SHP77 (cell line): ENCODE measurements at regions not wholly inside any gene's neighbourhood (a gene's known extent, or its start where the extent isn't known, plus 50 kb on each side); places are given as distances from the start of the nearest gene placed in this dataset.

Experiments used
- DNase-seq, 2 experiments: peaks; one replicate each; lab custom pipeline; 2025; lab: John Stamatoyannopoulos, UW

GRCh38 chr11:69970785-69971535, 107.2 kb upstream of the ANO1 start:
- no peak for DNase-seq

- DNase-seq = no peak
Observed at GRCh38 chr11:69971741-69972140, 106.4 kb upstream of the ANO1 start.

DNA sequence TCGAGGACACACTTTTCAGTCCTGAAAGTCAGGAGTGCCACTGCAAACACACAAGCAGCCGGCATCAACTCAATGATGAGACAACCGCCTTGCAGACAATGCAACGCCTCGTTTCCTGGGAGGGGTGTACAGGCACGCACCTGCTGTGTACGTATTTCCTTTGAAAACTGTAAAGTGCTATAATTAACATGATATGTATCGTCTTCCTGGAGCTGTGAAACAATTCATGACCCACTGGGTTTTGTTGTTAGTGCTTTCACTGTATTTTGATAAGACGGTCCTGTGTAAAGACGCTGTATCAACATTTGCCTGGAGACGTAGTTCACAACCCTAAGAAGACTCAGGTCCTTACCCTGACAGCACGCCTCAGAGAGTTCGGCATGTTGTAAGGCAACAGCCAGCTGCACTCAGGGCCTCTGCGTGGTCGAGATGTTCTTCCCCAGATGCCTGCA, 105.7 kb upstream of the ANO1 start:
- DNase-seq = no peak

DNA sequence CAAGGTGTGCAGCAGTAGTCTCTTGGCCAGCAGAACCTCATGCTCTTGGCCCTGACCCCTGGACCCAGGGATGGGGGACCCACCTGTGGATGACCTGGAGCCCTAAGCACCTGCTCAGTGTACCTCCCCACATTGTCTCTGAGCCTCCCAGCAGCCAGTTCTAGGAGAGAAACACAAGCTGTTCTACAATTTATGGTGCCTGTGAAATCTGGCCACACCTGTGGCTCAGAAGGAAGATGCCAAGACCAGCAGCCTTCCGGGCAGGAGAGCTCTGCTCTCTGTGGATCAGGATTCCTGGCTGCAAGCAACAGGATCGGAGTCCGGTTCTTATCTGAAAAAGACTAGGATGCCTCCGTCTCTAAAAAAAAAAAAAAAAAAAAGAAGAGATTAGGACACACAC, 103.6 kb upstream of the ANO1 start:
- no peak for DNase-seq

- DNase-seq = no peak
Observed at GRCh38 chr11:69975822-69976221, 102.3 kb upstream of the ANO1 start.

GRCh38 chr11:69976794-69977193, 101.3 kb upstream of the ANO1 start:
- no peak for DNase-seq

- DNase-seq = no peak
Observed at GRCh38 chr11:69977951-69978350, 100.2 kb upstream of the ANO1 start.

DNA sequence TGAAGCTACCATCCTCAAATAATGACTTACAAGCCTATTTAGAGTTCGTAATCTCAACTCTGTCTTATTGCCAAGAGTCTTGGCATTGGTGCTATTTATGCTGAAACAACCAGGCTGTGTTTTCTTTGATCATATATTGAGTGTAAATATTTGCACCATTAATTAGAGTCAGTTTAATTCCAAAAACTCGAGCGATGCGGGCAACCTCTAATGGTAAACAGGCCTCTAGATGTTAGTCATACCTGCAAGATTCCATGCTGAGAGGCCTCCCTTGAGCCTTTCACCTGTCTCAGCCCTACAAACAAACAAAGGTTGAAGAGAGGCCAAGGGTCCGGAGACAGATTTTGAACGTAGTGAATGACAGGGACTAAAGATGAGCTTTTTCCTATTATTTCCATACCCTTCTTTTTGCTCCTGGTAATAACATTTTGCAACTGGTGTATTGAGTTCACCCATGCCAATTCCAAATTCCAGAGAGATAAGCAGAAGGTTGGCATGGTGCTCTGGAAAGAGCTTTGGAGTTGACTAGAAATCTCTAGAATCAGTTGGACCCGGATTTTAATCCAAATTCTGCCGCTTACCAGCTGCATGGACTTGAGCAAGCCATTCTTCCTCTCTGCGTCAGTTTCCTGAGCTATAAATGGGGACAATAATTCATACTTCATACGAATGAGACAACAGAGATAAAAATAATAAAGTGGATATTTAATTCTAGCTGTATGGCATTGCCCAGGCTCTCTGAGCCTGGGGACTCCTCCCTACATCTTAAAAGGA, 99.1 kb upstream of the ANO1 start:
- DNase-seq = no peak

DNA sequence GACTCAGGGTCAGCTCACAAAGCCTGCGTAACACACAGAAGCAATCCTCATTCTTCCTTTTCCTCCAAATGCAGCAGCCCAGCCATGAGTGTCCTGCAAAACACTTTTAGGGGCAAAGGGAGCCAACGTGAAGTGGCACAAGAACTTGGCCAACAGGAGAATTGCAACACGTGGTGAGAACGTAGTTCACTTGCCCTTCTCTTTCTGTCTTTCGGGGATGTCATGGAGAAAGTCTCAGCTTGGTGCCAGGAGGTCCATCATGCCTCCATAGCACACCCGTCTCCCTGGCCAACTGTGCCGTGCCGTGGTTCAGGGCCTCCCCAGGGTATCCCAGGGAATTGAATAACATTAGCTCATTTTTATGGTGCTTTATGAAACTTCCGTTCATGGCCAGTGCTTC, 98.5 kb upstream of the ANO1 start:
- DNase-seq = no peak

DNA sequence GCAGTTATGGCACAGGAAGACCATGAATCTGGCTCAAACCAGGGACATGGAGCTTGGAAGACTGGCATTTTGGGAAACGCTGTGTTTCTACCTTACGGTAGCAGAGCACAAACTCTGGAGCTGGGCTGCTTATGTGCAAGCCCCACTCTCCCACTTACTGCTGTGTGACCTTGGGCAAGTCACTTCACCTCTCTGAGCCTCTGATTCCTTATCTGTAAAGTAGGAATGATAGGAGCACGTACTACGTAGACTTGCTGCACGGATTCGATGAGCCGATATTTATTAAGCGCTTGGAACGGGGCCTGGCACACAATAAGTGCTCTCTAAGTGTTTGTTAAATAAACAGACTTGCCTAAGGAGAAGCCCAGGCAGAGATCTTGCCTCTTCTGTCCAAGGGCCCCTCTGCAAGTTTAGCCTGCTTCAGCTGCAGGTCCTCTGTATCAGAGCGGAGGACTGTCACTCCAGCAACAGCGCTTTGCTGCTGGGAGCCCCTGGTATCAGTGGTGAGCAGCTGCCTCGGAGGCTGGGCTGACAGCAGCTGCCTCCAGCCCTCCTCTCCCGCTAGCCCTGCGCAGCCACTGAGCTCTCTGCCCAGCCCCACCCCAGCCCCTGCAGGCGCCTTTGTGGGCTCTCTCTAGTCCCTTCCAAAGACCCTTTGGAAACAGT, 96.9 kb upstream of the ANO1 start:
- peak; percentile 12 to 13 for DNase-seq

DNA sequence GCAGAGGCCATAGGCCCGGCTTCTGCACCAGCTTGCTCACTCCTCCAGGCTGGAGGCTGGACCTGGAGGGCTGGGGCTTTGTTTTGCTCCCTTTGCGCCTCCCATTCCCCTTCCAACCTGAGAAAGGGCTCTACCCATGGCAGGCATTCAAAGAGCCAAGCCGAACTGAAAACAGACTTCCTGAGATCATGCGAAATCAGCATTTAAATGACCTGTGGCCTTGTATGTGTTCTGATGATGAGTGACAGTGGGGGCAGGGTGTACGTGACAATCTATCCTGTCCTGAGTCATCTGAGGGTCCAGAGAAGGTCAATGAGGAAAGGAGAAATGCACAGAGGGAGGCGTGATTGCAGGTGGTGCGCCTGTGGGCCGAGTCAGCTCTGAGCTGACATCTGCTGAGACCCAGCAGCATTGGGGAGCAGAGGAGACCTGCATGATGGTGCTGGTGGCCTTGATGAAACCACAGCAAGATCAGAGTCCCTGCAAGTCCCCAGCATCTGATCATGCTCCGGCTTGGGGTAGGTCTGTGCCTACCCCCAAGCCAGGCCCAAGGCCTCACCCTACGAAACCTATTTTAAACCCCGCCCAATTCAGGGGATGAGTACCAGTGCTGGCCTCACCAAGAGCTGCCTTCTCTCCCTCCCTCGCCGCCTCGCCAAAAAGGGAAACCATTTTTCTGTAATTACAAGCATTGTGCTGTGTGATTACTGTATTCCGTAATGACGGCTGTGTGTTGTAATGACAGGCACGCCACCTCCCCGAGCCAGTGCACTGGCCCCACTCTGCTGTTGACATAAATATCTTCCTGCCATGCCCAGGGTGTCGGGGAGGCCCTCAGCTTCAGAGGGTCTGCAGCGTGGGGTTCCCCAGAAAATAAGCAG, 95.2 kb upstream of the ANO1 start:
- no peak for DNase-seq

DNA sequence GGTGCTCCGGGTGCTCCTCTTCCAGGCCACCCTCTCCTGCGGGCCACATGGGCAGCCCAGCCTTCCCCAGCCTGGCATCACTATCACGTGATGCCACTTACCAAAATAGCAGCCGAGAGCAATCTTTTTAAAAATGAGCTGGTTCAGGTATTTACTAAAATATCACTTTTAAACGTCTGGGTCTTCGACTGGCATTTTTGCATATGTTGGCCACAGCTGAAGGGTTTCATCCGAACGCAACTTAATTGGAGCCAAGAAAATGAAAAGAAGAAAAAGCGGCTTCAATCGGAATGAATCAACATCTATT, 94.6 kb upstream of the ANO1 start:
- no peak for DNase-seq

DNA sequence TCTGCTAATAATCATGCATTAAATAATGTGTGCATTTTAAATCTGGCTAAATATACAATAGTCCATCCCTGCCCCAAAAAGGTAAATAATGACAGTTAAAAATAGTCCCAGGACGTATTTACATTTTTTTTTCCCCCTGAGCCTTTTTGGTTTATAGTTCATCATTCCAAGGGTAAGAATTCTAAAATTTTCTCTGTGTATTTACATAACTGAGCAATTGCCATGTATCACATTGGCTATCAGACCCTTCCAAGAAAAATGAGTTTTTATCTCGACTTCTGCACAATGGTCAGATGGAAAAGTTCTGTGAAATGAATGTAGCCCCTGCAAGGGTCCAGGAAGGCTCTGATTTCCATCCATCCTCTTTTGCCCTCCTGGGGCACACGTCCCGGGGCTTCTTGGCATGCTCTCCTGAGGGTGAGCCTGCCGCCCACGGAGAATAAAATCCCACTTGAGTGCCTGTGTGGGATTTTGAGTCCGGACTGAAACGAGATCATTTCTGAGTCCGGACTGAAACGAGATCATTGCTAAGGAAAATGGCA, 94.1 kb upstream of the ANO1 start:
- DNase-seq = no peak

- DNase-seq = no peak
Observed at GRCh38 chr11:69984457-69985261, 93.5 kb upstream of the ANO1 start.

DNA sequence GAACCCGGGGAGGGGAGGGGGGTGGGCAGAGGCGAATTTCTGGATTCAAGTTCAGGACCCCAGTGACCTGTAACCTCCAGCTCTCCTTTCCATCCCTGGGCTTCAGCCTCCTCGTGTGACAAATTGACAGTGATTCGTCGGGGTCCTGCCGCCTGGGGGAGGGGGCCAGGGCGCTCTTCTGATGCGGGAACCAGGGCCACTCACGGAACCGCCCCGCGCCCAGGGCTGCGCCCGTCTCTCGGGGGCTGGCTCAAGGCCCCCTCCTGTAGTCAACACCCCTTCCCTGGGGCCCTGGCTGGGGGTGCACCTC, 92.8 kb upstream of the ANO1 start:
- no peak for DNase-seq

- DNase-seq = no peak
Observed at GRCh38 chr11:69985641-69986439, 92.3 kb upstream of the ANO1 start.

DNA sequence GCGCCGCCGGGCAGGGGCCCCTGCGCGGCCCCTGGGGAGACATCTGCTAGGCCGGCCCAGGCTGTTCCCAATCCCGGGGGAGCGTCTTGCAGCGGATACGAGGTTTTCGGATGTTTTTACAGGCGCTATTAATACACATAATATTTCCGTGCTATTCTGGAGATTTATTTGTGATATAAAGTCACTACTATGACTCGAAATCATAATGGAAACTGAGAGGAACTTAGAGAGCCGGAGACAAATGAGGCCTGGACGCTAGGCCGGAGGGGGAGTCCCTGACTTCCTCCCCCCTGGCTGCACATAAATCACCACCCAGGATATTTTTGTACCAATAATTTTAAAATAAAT, 91.7 kb upstream of the ANO1 start:
- no peak for DNase-seq

DNA sequence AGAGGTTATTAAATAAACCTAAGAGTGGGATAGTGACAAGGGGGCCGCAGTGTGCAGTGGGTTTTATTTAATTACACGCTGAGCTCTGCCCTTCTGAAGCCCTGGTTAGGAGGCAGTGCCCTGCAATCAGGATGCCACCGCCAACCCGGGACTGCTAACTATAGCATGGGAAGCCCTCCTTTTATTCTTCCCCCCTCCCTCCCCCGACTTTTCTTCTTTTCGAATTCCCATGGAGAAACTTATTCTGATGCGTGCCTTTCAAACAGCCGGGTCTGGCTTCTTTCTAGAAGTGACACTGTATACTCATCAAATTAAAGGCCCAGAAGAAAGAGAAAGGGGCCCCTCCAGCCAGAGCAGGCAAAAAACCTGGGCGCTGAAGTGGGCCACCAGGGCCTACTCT, 91.3 kb upstream of the ANO1 start:
- no peak for DNase-seq

GRCh38 chr11:69992026-69992425, 86.1 kb upstream of the ANO1 start:
- DNase-seq = no peak

- no peak for DNase-seq
Observed at GRCh38 chr11:69992943-69993694, 85.0 kb upstream of the ANO1 start.
